VCaP (cell line): ENCODE measurements at regions not wholly inside any gene's neighbourhood (a gene's known extent, or its start where the extent isn't known, plus 50 kb on each side); places are given as distances from the start of the nearest gene placed in this dataset.

Source experiments
- H3K27ac ChIP-seq: fragments of 450-650 bp; 2 replicates; pipeline ENCODE4 v1.5.1; 2017
- TF ChIP-seq, protein P1 (sequence below): fragments of 450-650 bp; conservative IDR thresholded peaks from 2 replicates; pipeline ENCODE4 v1.5.1; 2017; ENCODE audit warnings: mild to moderate bottlenecking, moderate library complexity

GRCh38 chr1:5645929-5646328 lies 346.3 kb downstream of the NPHP4 start:
- TF ChIP-seq, protein P1, sequence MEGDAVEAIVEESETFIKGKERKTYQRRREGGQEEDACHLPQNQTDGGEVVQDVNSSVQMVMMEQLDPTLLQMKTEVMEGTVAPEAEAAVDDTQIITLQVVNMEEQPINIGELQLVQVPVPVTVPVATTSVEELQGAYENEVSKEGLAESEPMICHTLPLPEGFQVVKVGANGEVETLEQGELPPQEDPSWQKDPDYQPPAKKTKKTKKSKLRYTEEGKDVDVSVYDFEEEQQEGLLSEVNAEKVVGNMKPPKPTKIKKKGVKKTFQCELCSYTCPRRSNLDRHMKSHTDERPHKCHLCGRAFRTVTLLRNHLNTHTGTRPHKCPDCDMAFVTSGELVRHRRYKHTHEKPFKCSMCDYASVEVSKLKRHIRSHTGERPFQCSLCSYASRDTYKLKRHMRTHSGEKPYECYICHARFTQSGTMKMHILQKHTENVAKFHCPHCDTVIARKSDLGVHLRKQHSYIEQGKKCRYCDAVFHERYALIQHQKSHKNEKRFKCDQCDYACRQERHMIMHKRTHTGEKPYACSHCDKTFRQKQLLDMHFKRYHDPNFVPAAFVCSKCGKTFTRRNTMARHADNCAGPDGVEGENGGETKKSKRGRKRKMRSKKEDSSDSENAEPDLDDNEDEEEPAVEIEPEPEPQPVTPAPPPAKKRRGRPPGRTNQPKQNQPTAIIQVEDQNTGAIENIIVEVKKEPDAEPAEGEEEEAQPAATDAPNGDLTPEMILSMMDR, result no peak
- no peak overlapping the region for H3K27ac ChIP-seq

- no peak overlapping the region for H3K27ac ChIP-seq
- TF ChIP-seq, protein P1, result no peak
Observed at GRCh38 chr1:5645135-5645399, 347.2 kb downstream of the NPHP4 start.

DNA sequence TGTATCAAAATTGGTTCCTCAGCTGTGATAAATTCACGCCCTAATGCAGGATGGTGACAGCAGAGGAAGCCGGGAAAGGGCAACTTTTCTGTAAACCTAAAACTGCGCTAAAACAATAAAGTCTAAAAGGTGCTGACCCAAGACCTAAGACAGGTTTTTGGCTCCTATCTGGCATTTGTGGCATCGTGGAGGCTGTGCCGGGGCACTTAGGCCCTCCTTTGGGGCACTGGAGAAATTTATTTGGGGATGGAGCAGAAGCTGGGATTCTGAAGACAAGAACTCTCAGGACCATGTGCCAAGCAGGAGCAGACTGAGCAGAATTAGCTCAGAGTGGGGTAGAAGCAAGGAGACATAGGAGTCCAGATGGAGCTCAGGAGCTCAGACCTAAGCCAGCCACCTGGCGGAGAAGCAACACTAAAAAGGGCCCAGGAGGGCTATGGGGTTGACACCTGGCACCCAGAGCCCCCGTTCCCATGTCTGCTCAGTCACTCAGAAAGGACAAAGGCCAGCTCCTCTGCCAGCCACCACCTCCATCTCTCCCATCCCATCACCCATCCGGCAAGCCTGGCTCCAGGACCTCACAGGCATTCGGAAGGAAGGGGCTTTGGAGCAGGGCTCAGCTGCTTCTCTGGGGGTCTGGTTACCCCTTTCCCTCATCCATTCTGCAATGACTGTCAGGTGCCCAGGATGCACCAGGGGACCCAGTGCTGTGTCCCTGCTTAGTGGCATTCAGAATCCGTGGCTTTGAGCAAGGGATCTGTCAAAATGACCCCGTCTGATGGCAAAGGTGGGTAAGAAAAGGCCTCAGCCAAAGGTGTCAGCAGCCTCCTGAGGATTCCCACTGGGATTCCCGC lies 347.7 kb downstream of the NPHP4 start:
- H3K27ac ChIP-seq, result no peak overlapping the region

GRCh38 chr1:5643360-5644107 lies 348.7 kb downstream of the NPHP4 start:
- H3K27ac ChIP-seq, result no peak overlapping the region
- TF ChIP-seq, protein P1, result no peak

More for the DNA sequence above, 347.7 kb downstream of the NPHP4 start:
- TF ChIP-seq, protein P1, result no peak

- no peak overlapping the region for H3K27ac ChIP-seq
- TF ChIP-seq, protein P1, result peak; percentile 51
Observed at GRCh38 chr1:5640845-5641244, 351.4 kb downstream of the NPHP4 start.

DNA sequence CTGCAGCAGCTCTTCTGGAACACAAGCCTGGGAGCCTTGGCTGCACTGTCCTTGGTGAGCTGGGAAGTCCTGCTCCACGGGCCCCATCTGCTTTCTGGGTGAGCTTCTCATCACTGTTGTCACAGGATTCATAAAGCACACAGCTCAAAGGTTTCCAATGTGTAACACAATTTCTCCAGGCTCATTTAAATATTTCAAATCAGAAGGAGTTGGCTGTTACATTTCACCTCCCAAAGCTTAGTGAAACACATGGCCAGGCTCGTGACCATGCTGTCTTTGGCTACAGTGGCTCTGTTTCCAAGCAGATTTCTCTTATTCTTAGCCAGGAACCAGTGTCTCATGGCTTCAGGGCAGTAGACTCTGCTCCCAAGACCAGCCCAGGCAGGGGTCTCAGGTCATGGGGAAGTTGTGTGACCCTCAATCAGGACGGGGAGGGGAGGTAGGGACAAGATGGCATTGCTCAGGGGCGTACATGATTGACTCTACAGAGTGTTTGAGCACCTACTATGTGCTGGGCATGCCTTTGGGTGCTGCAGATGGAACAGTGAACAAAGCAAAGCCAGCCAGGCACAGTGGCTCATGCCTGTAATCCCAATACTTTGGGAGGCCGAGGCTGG lies 353.0 kb downstream of the NPHP4 start:
- H3K27ac ChIP-seq, result no peak overlapping the region
- TF ChIP-seq, protein P1, result no peak

DNA sequence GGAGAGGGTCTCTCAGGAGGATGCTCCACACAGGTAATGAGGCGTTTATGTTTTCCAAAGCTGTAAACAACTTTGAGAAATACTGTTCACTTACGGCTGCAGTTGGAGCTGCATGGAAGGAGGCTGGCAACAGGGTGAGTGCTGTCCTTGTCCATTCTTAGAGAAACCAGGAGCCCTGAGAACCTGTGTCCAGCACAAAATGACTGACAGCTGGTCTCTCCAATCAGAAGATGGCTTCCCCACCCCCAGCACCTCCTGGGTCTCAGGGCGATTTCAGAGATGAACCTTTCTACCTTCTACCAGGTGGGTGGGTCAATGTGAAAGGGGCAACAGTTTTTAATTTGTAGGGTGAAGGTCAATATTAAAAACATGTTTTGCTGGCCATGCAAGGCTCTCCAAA lies 353.6 kb downstream of the NPHP4 start:
- TF ChIP-seq, protein P1, result no peak

More for the DNA sequence above, 353.6 kb downstream of the NPHP4 start:
- no peak overlapping the region for H3K27ac ChIP-seq
